GM18868 (cell line): ENCODE measurements at regions not wholly inside any gene's neighbourhood (a gene's known extent, or its start where the extent isn't known, plus 50 kb on each side); places are given as distances from the start of the nearest gene placed in this dataset.
A peak's percentile ranks its signal among the peaks of the same experiment; 100 is the strongest.

Source experiments
- ATAC-seq: cut with Tn5 transposase; IDR thresholded peaks from one replicate; pipeline ENCODE4 v1.9.1; 2021; ENCODE audit warnings: mild to moderate bottlenecking, moderate library complexity; ENCODE audit not compliant: unreplicated experiment

- no peak for ATAC-seq
Observed at GRCh38 chr7:47666164-47666862, 84.4 kb upstream of the TNS3 start.

DNA sequence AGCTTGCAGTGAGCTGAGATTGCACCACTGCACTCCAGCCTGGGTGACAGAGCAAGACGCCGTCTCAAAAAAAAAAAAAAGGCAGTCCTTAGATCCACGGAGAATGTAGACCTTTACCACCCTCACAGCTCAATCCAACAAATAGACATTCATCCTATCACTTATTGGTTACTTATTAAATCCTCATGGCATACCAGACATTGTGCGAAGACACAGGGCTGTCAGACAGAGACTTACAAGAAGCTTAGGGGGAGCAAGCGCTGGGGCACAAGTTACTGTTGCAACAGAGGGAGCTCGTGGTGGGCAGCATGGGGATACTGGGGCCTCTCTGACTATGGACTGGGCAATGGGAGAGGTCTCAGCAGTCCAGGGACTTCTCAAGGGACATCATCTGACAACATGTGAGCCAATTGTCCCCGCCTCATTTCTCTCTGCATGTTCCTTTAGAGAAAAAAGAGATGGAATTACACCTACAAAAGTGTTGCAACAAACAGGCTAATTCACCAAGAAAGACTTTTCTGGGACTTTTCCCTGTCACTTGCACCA, 82.8 kb upstream of the TNS3 start:
- no peak for ATAC-seq

DNA sequence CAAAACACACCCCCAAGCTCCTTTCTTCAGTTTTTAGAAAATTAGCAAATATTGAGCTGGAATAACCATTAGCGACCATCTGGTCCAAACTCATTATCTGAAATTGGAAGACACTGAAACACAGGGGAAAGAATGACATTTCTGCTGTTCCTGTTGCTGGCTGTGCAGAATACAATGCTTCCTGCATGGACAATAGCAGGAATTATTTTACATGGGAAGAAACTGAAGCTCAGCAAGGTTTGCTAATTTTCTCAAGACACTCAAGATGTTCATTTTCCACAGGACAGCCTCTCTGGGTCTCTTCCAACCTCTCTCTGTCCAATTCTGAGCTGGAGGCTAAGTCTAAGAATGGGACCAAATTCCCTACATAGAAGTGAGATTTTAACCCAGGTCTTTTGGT, 81.9 kb upstream of the TNS3 start:
- no peak for ATAC-seq

DNA sequence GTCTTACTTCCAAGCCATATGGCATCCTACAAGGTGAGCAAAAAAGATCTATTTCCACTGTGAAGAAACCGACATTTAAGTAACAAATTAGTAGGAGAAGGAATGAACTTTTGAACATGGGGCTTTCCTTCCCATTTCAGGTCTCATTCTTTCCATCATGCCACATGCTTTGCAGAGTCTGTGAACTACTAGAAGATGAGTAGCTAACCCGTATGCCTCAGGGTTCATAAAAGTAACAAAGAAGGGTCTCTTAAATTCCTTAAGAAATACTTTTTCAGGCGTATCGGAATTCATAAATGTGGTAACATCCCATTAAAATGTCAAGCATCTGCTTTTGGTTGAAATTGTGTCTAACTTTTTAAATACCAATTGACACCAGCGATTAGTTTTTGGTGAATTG, 81.3 kb upstream of the TNS3 start:
- ATAC-seq: no peak

DNA sequence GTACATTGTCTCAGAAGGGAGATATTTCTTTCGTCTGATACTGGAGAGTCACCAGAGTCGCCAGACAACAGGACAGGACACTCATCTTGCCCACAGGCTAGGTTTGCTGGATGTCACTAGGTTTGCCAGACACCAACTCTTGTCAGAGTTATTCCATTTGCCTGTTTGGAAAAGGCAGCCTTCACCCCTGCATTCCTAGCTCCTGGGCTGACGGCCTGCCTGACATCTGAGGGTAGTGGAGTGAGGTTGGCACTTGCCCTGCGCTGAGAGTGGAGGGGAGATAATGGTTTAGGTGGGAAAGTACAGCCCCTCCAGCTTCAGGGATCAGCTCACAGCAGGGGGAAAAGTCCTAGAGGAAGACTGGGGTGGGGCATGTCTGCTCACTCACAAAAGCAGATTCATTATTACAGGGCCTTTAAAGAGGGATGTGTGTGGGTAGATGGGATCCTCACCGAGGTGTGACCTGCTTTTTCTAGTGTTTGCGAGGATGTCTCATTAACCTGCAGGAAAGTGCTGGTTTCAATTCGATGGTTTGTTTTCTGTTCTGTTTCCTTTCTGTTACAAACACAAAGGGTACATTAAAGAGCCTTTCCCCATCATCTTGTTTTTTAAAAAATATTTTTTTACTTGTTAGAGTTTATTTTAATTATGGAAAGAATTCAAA, 79.3 kb upstream of the TNS3 start:
- peak; percentile 45 for ATAC-seq

GRCh38 chr7:47659664-47660462, 78.0 kb upstream of the TNS3 start:
- no peak for ATAC-seq

DNA sequence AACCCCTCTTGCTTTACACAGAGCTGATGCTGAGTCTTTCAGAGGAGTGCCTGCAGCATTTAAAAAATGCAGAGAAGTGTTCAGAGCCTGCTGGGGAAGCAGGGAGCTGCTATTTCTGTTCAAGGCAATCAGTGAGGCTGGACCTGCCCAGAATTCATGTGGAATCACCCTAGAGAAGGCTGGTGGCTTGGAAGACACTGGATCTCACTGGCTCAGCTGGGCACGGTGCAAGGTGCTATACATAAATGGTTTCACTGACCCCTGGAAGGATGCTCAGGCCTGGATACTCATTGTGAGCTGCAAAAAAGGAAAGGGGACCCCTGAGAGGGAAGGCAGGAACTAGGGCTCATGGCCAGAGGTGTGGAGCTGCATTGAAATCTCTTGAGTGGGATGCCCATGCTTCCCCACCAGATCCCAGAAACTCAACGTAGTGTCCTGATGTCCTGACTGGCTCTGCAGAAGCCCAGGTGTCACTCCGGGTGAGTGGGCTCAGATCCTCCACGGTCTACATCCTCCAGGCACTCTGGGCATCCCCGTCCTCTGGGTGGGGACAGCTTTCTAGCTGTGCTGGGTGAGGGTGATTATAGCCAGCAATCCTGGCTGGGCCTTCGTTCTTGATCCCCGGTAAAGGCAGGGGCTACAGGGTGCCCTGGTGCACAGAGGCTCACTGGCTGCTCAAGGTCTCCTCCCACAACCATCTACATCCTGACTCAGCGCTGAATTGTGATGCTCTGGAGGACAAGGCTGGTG, 77.2 kb upstream of the TNS3 start:
- ATAC-seq: no peak

DNA sequence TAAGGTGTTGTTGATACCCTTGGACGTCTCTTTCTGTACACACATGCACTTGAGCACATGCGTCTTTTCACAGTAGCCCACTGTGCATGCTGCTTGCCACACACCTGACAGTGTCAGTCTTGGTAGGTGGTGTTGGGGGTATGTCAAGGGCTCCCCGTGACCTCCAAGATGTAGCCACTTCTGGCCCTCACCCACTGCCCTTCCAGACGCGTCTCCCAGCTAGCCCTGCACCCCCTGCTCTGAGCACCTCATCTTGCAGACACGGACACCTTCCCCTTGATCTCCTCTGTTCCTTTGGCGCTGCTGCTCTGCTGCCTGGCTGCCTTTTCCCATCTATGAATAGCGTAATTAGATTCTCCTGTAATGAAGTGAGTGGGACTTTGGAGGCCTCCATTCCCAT, 75.2 kb upstream of the TNS3 start:
- ATAC-seq: no peak

GRCh38 chr7:47654672-47655298, 72.9 kb upstream of the TNS3 start:
- no peak for ATAC-seq

- no peak for ATAC-seq
Observed at GRCh38 chr7:47653550-47654411, 71.9 kb upstream of the TNS3 start.

- ATAC-seq: no peak
Observed at GRCh38 chr7:47652591-47652990, 70.7 kb upstream of the TNS3 start.

- ATAC-seq: no peak
Observed at GRCh38 chr7:47651355-47652317, 69.7 kb upstream of the TNS3 start.

DNA sequence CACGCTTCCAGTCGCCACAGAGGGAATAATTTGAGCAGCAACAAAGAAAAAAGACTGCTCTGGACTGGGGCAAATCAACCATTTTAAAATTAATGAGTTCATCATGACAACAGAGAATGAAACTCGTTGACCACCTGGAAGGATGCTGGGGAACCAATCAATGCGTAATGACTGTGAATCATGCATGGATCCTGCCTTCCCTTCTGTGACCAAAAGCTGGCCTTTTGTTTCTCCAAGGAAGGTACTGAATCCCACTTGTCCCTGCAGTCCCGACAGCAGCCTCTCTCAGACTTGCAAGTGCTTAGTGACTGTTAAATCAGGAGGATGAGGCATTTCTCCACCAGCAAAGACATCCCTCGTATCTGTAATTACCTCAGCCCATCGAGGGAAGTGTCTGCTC, 68.0 kb upstream of the TNS3 start:
- ATAC-seq: no peak

DNA sequence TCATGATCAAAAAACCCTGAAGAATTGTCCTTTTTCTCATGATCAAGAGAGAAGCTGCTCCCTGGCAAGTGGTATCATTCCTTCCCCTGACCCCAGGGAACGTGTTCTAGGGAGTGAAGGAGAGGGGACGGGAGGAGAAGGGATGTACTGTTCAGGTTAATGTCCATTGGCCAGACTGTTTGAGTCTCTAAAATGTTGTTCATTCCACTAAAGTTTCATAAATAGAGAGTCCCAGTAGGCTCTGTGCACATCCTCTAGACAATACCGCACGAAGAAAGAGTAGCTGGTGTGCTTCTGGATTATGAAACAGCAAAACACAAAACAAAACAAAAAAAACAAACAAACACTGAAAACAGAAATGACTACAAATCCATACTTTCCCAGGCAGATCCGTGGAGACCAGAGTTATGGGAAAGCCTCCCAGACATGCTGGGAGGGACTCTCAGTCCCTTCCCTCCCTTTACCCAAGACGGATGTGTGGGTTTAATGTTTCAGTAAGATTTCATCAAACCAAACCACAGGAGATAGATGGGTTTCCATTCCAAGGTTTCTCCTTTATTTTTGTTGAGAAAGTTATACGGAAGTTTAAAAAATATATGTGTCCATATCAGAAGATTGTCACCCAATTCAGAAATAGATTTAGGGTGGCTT, 66.5 kb upstream of the TNS3 start:
- no peak for ATAC-seq

DNA sequence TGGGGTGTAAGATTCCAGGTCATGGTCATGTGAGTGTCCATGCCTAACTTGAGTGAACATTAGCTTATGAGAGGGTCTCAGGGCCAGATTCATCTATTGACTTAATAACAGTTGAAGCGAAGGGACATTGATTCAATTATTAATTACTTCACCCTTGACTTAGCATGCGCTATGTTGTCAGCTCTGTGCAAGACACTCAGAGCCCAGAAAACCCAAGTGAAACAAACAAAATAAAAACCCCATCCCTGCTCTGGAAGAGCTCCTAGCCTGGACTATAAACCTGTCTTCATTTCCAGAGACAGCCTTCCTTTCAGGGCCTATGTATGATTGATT, 66.0 kb upstream of the TNS3 start:
- ATAC-seq: no peak

DNA sequence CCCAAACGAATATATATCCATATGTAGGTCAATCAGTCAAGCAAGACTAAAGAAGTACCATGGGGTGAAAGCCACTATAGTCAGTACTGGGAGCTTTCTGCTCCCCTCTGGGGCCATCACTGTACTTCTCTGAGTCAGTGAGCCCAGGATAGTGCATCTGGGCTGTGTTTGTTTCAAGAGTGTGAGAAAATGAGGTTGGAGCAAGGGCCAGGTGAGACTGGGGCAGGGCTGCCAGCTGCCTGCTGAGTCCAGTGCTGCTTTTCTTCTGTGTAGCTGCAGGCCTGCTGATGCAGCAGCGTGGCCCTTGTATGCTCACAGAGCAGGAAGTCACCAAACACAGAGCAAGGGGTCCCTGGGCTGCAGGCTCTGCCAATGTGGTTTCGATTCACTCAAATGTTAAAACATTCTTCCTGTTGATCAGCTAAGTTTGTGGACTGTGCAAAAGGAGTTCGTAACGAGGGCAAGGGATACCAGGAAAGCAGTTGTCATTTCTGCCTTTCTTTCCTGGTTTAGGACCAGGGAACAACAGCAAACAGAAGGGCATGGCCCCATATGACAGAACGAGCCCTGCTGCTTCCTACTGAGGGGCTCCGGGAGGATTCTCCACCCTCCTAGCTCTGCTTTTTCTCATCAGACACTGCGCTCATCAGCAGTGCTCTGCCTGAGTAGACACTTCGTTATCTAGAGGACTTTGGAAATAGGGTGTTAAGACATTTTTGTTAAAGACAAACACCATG, 65.4 kb upstream of the TNS3 start:
- peak; percentile 70 for ATAC-seq

GRCh38 chr7:47643716-47644400, 61.9 kb upstream of the TNS3 start:
- ATAC-seq: no peak
